ENCODE measurements at regions not wholly inside any gene's neighbourhood (a gene's known extent, or its start where the extent isn't known, plus 50 kb on each side); places are given as distances from the start of the nearest gene placed in this dataset.

- DNase-seq = no peak
- intact Hi-C loops (cut with DNase I, micrococcal nuclease) = no loop called here
These were observed 194.5 kb upstream of the RIOK2 start for GRCh38 chr5:97377582-97377981.

GRCh38 chr5:97383996-97384395 lies 200.9 kb upstream of the RIOK2 start:
- intact Hi-C loops (cut with DNase I, micrococcal nuclease) = no loop called here
- no peak for ATAC-seq

More at GRCh38 chr5:97377582-97377981, 194.5 kb upstream of the RIOK2 start:
- ATAC-seq = no peak

GRCh38 chr5:97388794-97389193 lies 205.7 kb upstream of the RIOK2 start:
- intact Hi-C loops (cut with DNase I, micrococcal nuclease) = no loop called here
- ATAC-seq (no peak), DNase-seq (no peak)

More at GRCh38 chr5:97383996-97384395, 200.9 kb upstream of the RIOK2 start:
- no peak for DNase-seq

GRCh38 chr5:97400537-97400936 lies 217.5 kb upstream of the RIOK2 start:
- ATAC-seq (no peak), DNase-seq (no peak)
- intact Hi-C loops (cut with DNase I, micrococcal nuclease) = no loop called here

GRCh38 chr5:97405941-97406340 lies 222.9 kb upstream of the RIOK2 start:
- ATAC-seq (no peak), DNase-seq (no peak)
- intact Hi-C loops (cut with DNase I, micrococcal nuclease) = no loop called here

- DNase-seq = no peak
- ATAC-seq = no peak
- intact Hi-C loops (cut with DNase I, micrococcal nuclease) = no loop called here
These were observed 224.1 kb upstream of the RIOK2 start for GRCh38 chr5:97406946-97407676.

- no peak for ATAC-seq
- intact Hi-C loops (cut with DNase I, micrococcal nuclease) = no loop called here
- DNase-seq = no peak
These were observed 225.3 kb upstream of the RIOK2 start for GRCh38 chr5:97408331-97408730.

- intact Hi-C loops (cut with DNase I, micrococcal nuclease) = no loop called here
- DNase-seq = no peak
- no peak for ATAC-seq
These were observed 229.9 kb upstream of the RIOK2 start for GRCh38 chr5:97412959-97413358.

- intact Hi-C loops (cut with DNase I, micrococcal nuclease) = no loop called here
- ATAC-seq (no peak), DNase-seq (no peak)
These were observed 234.9 kb upstream of the RIOK2 start for GRCh38 chr5:97417986-97418385.

- intact Hi-C loops (cut with DNase I, micrococcal nuclease) = no loop called here
- DNase-seq (no peak), ATAC-seq (no peak)
These were observed 235.4 kb upstream of the RIOK2 start for GRCh38 chr5:97418462-97418861.

GRCh38 chr5:97420646-97421045 lies 237.6 kb upstream of the RIOK2 start:
- intact Hi-C loops (cut with DNase I, micrococcal nuclease) = no loop called here
- ATAC-seq (no peak), DNase-seq (no peak)

- ATAC-seq = no peak
- intact Hi-C loops (cut with DNase I, micrococcal nuclease) = no loop called here
- DNase-seq = no peak
These were observed 239.6 kb upstream of the RIOK2 start for GRCh38 chr5:97422678-97423077.

- DNase-seq (no peak), ATAC-seq (peak; percentile 33)
- intact Hi-C loops (cut with DNase I, micrococcal nuclease) = no loop called here
These were observed 242.5 kb upstream of the RIOK2 start for GRCh38 chr5:97425511-97425910.

GRCh38 chr5:97427235-97427634 lies 244.2 kb upstream of the RIOK2 start:
- ATAC-seq (no peak), DNase-seq (no peak)
- intact Hi-C loops (cut with DNase I, micrococcal nuclease) = no loop called here

- intact Hi-C loops (cut with DNase I, micrococcal nuclease) = no loop called here
- DNase-seq (no peak), ATAC-seq (peak; percentile 23)
These were observed 251.0 kb upstream of the RIOK2 start for GRCh38 chr5:97434021-97434420.

- ATAC-seq (no peak), DNase-seq (no peak)
- intact Hi-C loops (cut with DNase I, micrococcal nuclease) = no loop called here
These were observed 253.4 kb upstream of the RIOK2 start for GRCh38 chr5:97436405-97436804.

- DNase-seq (no peak), ATAC-seq (no peak)
- intact Hi-C loops (cut with DNase I, micrococcal nuclease) = no loop called here
These were observed 260.7 kb upstream of the RIOK2 start for GRCh38 chr5:97443740-97444139.

- DNase-seq (no peak), ATAC-seq (no peak)
- intact Hi-C loops (cut with DNase I, micrococcal nuclease) = no loop called here
These were observed 266.1 kb upstream of the RIOK2 start for GRCh38 chr5:97449172-97449571.

GRCh38 chr5:97452646-97453045 lies 269.6 kb upstream of the RIOK2 start:
- intact Hi-C loops (cut with DNase I, micrococcal nuclease) = no loop called here
- ATAC-seq (no peak), DNase-seq (no peak)

GRCh38 chr5:97453263-97453662 lies 270.2 kb upstream of the RIOK2 start:
- no peak for ATAC-seq
- intact Hi-C loops (cut with DNase I, micrococcal nuclease) = no loop called here

GRCh38 chr5:97454015-97454414 lies 271.0 kb upstream of the RIOK2 start:
- intact Hi-C loops (cut with DNase I, micrococcal nuclease) = no loop called here
- DNase-seq = no peak

More at GRCh38 chr5:97453263-97453662, 270.2 kb upstream of the RIOK2 start:
- no peak for DNase-seq

More at GRCh38 chr5:97454015-97454414, 271.0 kb upstream of the RIOK2 start:
- ATAC-seq = no peak

All from left colon (tissue), 2 donors.